Ovary (tissue), 3 donors: ENCODE measurements at regions not wholly inside any gene's neighbourhood (a gene's known extent, or its start where the extent isn't known, plus 50 kb on each side); places are given as distances from the start of the nearest gene placed in this dataset.

Experiments used
- CTCF ChIP-seq, 3 donors: fragments of 450-650 bp in 2 of 3; fragments of 200-600 bp in 1 of 3; IDR thresholded peaks; one replicate each; pipeline versions ENCODE4 v1.5.1 to v1.8.0; 2016 to 2022; ENCODE audit warnings: antibody characterized with exemption in 3 of 3, mild to moderate bottlenecking in 1 of 3
- POLR2A ChIP-seq: fragments of 450-650 bp; IDR thresholded peaks from one replicate; pipeline ENCODE4 v1.6.1; 2017; ENCODE audit warnings: antibody characterized with exemption, mild to moderate bottlenecking, moderate library complexity
- donor health status: DM: no; HTN: no; CAD: no.

- TF ChIP-seq CTCF (IDR thresholded peaks at IDR 0.05) (no peak), POLR2A (no peak)
These were observed 106.0 kb upstream of the LOC128125822 start for GRCh38 chr6:63466242-63466733.
